Muscle of leg (tissue), 3 donors: ENCODE measurements at regions not wholly inside any gene's neighbourhood (a gene's known extent, or its start where the extent isn't known, plus 50 kb on each side); places are given as distances from the start of the nearest gene placed in this dataset.

Experiments
- DNase-seq: peaks from one replicate; pipeline ENCODE4 v3.0.0; 2013
- H3K27ac ChIP-seq: one replicate; pipeline ENCODE4 v1.5.1; 2013; ENCODE audit warnings: mild to moderate bottlenecking, low read length, control low read depth
- H3K27me3 ChIP-seq: one replicate; pipeline ENCODE4 v1.6.1; 2013; ENCODE audit warnings: low read length; ENCODE audit not compliant: control insufficient read depth, insufficient read depth
- H3K36me3 ChIP-seq: one replicate; pipeline ENCODE4 v1.6.1; 2013; ENCODE audit warnings: low read length; ENCODE audit not compliant: control insufficient read depth, insufficient read depth
- H3K4me1 ChIP-seq: one replicate; pipeline ENCODE4 v1.6.1; 2013; ENCODE audit warnings: low read length; ENCODE audit not compliant: control insufficient read depth, insufficient read depth
- H3K4me3 ChIP-seq: one replicate; pipeline ENCODE4 v1.5.1; 2013; ENCODE audit warnings: low read length, control low read depth
- H3K9me3 ChIP-seq: replicated peaks from 2 replicates; pipeline ENCODE4 v1.6.1; 2013; ENCODE audit warnings: low read depth, low read length; ENCODE audit not compliant: control insufficient read depth
- WGBS: methylation state at CpG from one replicate; pipeline ENCODE4 v1.1.5; 2013; ENCODE audit warnings: missing lambda C conversion rate; ENCODE audit not compliant: insufficient coverage; 5-methylcytosine and 5-hydroxymethylcytosine counted together

GRCh38 chr19:30090963-30091362 lies 148.9 kb downstream of the URI1 start:
- WGBS: 73% methylated on average over 7 of the region's 7 CpGs
- Histone ChIP-seq H3K4me1 (peaks cover 56% of the 10 kb centered on the region), H3K36me3 (no peaks in the 10 kb centered on the region)

GRCh38 chr19:30091456-30091855 lies 149.4 kb downstream of the URI1 start:
- Histone ChIP-seq H3K9me3 (no peaks in the 10 kb centered on the region), H3K27me3 (peaks cover 2% of the 10 kb centered on the region), H3K4me3 (no peak overlapping the region), H3K36me3 (no peaks in the 10 kb centered on the region), H3K4me1 (peaks cover 56% of the 10 kb centered on the region), H3K27ac (no peak overlapping the region)
- 49% methylated on average over 9 of the region's 10 CpGs for WGBS
- no peak for DNase-seq

More at GRCh38 chr19:30090963-30091362, 148.9 kb downstream of the URI1 start:
- Histone ChIP-seq H3K27ac (no peak overlapping the region), H3K9me3 (no peaks in the 10 kb centered on the region), H3K4me3 (no peak overlapping the region), H3K27me3 (peaks cover 2% of the 10 kb centered on the region)
- no peak for DNase-seq

DNA sequence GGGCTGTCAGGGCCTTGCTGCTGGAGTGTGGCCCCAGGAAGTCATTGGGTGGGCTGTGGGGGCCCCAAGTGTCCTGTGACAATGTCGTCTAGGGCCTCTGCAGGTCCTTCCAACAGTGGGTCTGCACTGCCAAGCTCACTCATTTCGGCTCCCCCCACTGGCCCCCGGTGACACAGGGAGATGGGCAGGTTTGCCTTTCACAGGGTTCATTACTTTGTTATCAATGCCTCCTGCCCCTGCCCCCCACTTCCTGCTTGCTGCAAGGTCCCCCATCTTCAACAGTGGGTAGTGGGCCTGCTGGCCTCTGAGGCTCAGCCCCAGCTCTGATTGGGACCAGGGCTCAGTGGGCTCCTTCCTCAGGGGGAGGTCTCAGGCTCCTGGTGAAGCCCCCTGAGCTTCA lies 149.8 kb downstream of the URI1 start:
- Histone ChIP-seq H3K27me3 (peaks cover 2% of the 10 kb centered on the region), H3K4me1 (peaks cover 56% of the 10 kb centered on the region), H3K9me3 (no peaks in the 10 kb centered on the region), H3K36me3 (no peaks in the 10 kb centered on the region), H3K27ac (no peak overlapping the region), H3K4me3 (no peak overlapping the region)
- no peak for DNase-seq
- WGBS: 58% methylated on average over 3 of the region's 3 CpGs

- WGBS: 67% methylated on average over 13 of the region's 14 CpGs
- H3K27me3 ChIP-seq: no peaks in the 10 kb centered on the region
- H3K4me1 ChIP-seq: peaks cover 48% of the 10 kb centered on the region
- H3K36me3 ChIP-seq: no peaks in the 10 kb centered on the region
- no peaks in the 10 kb centered on the region for H3K9me3 ChIP-seq
- H3K27ac ChIP-seq: peak overlapping the region; percentile 55
- peak; percentile 54 for DNase-seq
- no peak overlapping the region for H3K4me3 ChIP-seq
Measured at GRCh38 chr19:30092721-30093569, 150.9 kb downstream of the URI1 start.

- Histone ChIP-seq H3K36me3 (no peaks in the 10 kb centered on the region), H3K4me1 (peaks cover 41% of the 10 kb centered on the region), H3K27me3 (no peaks in the 10 kb centered on the region), H3K4me3 (no peak overlapping the region), H3K27ac (no peak overlapping the region), H3K9me3 (no peaks in the 10 kb centered on the region)
- no peak for DNase-seq
- WGBS: 67% methylated on average over 7 of the region's 9 CpGs
Measured at GRCh38 chr19:30093966-30094755, 152.1 kb downstream of the URI1 start.

DNA sequence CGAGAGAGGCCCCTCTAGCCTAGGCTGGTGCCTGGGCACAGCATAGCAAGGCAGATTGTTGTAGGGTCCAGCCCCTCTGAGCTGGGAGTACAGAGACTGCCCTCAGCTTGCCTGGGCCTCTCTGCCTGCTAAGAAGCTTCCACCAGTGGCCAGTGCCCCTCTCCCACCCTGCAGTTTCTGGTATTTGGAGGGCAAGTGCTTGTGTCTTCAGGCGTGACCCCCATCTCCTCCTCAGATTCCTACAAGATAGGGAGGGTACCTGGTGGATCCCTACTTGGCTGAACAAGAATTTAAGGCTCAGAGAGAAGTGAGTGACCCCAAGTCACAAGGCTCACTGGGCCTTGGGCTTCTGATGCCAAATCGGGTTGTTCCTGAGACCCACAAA lies 152.7 kb downstream of the URI1 start:
- Histone ChIP-seq H3K4me3 (no peak overlapping the region), H3K9me3 (no peaks in the 10 kb centered on the region), H3K36me3 (no peaks in the 10 kb centered on the region), H3K27ac (no peak overlapping the region), H3K27me3 (no peaks in the 10 kb centered on the region), H3K4me1 (peaks cover 36% of the 10 kb centered on the region)
- WGBS: 85% methylated on average over 3 of the region's 3 CpGs
- DNase-seq: no peak

GRCh38 chr19:30095171-30095570 lies 153.1 kb downstream of the URI1 start:
- Histone ChIP-seq H3K4me1 (peaks cover 36% of the 10 kb centered on the region), H3K9me3 (no peaks in the 10 kb centered on the region), H3K27me3 (no peaks in the 10 kb centered on the region), H3K36me3 (no peaks in the 10 kb centered on the region), H3K4me3 (no peak overlapping the region), H3K27ac (no peak overlapping the region)
- DNase-seq: no peak
- 88% methylated on average over 2 of the region's 3 CpGs for whole genome bisulfite sequencing

DNA sequence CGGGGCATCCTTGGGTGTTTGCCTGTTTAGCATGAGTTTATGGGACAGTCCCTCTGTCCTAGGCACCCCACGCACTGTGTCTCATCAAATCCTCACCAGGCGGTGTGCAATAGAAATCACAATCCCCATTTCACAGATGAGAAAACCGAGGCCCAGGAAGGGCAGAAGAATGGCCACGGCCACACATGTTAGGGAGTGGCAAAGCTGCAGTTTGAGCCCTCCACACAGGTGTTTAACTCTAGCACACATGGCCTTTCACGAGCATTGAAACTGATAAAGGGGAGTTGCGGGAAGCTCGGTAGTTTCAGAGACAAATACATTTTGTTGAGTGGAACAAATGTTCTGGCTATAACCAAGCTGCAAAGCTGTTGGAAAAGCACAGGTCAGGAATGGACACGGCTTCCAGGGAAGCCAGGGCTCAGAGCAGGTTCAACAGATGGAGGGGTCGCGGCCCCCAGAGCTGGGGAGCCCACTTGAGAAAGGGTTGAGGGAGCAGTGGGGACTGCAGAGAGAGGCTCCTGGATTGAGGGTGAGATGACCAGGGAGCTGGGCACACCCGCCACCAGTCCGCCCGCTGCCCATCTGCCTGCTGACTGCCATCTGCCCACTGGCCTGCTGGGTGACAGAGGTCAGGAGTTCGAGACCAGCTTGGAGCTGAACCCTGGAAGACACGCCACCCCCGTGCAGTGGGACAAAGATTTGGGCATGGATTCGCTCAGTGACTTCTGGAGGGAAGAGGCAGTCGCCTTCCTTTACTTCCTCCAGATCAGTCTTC lies 154.7 kb downstream of the URI1 start:
- DNase-seq: no peak
- Histone ChIP-seq H3K27ac (no peak overlapping the region), H3K36me3 (no peaks in the 10 kb centered on the region), H3K9me3 (no peaks in the 10 kb centered on the region), H3K27me3 (no peaks in the 10 kb centered on the region), H3K4me3 (no peak overlapping the region), H3K4me1 (peaks cover 29% of the 10 kb centered on the region)
- WGBS: 83% methylated on average over 12 of the region's 19 CpGs

- H3K9me3 ChIP-seq: no peaks in the 10 kb centered on the region
- DNase-seq: no peak
- WGBS: 68% methylated on average over 3 of the region's 9 CpGs
Measured at GRCh38 chr19:30097746-30098280, 155.8 kb downstream of the URI1 start.

More at GRCh38 chr19:30097746-30098280, 155.8 kb downstream of the URI1 start:
- no peak overlapping the region for H3K4me3 ChIP-seq
- no peak overlapping the region for H3K27ac ChIP-seq
- peaks cover 22% of the 10 kb centered on the region for H3K4me1 ChIP-seq
- no peaks in the 10 kb centered on the region for H3K36me3 ChIP-seq
- no peaks in the 10 kb centered on the region for H3K27me3 ChIP-seq
